H1 (cell line): ENCODE measurements at regions not wholly inside any gene's neighbourhood (a gene's known extent, or its start where the extent isn't known, plus 50 kb on each side); places are given as distances from the start of the nearest gene placed in this dataset.

Source experiments
- CBX8 ChIP-seq: fragments of 300-800, 300-1000 bp; sonication (generic); IDR thresholded peaks from 2 replicates; pipeline ENCODE4 v1.7.1; 2016; ENCODE audit warnings: low read depth, low read length, borderline replicate concordance
- HDAC2 ChIP-seq, 2 experiments: fragments of 300-600 bp in 1 of 2; sonication (generic) in 1 of 2; IDR thresholded peaks; 2 replicates each; pipeline ENCODE4 v1.6.1; 2011 to 2012; ENCODE audit warnings: low read depth in 2 of 2, low read length in 2 of 2, mild to moderate bottlenecking in 2 of 2, moderate library complexity in 2 of 2, borderline replicate concordance in 1 of 2, inconsistent platforms in 1 of 2
- RNF2 ChIP-seq: fragments of 200-900, 300-1000 bp; sonication (generic); IDR thresholded peaks from 2 replicates; pipeline ENCODE4 v1.7.1; 2016; ENCODE audit warnings: borderline replicate concordance, low read depth, mild to moderate bottlenecking, antibody characterized with exemption, low read length; ENCODE audit not compliant: poor library complexity, severe bottlenecking; ENCODE audit errors: missing control alignments
- SIRT6 ChIP-seq: IDR thresholded peaks from one replicate; pipeline ENCODE4 v1.7.1; 2012; ENCODE audit warnings: low read length, inconsistent platforms
- SRF ChIP-seq: IDR thresholded peaks from 2 replicates; pipeline ENCODE4 v1.6.1; 2011; ENCODE audit warnings: mild to moderate bottlenecking, low read depth, low read length, moderate library complexity
- TEAD4 ChIP-seq: IDR thresholded peaks from 2 replicates; pipeline ENCODE4 v1.6.1; 2012; ENCODE audit warnings: low read depth, low read length, inconsistent platforms, mixed read lengths

DNA sequence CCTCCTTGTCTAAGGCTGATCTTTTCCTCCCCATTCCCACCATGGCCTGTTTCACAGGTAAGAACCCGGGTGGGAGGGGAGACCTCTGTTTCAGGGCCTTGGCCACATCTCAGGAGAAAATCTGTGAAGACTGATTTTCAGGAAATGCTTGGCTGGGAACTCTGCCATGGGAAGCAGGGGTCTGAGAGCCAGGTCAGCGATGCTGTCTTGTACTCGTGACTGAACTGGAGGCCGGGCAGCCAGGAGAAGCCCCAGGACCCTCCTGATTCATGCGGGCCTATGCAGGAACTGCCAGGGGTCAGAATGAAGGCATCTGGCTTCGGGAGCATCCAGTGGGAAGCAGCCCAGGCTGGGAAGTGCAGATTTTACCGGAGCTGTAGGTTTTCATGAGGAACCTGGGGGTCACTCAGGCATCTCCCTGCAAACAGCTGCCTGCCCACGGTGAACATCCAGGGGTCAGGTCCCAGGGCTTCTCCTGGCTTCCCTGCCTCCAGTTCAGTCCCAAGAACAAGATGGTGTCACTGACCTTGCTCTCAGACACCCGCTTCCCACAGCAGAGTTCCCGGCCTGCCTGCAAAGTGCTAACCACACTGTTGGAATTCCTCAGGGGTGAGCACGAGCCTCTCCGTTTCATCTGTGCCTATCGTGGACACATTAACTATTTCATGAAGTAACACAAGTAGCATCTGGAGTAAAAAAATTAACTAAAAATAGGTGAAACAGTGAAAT, 90.2 kb upstream of the SULF2 start (continued):
- no peak for TF ChIP-seq CBX8
- TF ChIP-seq HDAC2 (IDR thresholded peaks at IDR 0.05; ENCODE audit: borderline replicate concordance in 1 of 2, low read depth in 2 of 2, low read length in 2 of 2): no peak
- no peak for TF ChIP-seq SRF
- TF ChIP-seq TEAD4: no peak
- no peak for TF ChIP-seq SIRT6
- TF ChIP-seq RNF2: no peak
